Non-pigmented ciliary epithelial cell (primary cell): ENCODE measurements at regions not wholly inside any gene's neighbourhood (a gene's known extent, or its start where the extent isn't known, plus 50 kb on each side); places are given as distances from the start of the nearest gene placed in this dataset.

Source experiments
- DNase-seq: peaks from one replicate; pipeline ENCODE4 v3.0.0-alpha.2; 2010; ENCODE audit warnings: low read depth

GRCh38 chr6:66814156-66814555 is 1107.1 kb upstream of the EYS start:
- peak; percentile 23 for DNase-seq

- DNase-seq = no peak
These were observed 1101.7 kb upstream of the EYS start for GRCh38 chr6:66808771-66809170.

- no peak for DNase-seq
These were observed 1090.0 kb upstream of the EYS start for GRCh38 chr6:66796987-66797386.

DNA sequence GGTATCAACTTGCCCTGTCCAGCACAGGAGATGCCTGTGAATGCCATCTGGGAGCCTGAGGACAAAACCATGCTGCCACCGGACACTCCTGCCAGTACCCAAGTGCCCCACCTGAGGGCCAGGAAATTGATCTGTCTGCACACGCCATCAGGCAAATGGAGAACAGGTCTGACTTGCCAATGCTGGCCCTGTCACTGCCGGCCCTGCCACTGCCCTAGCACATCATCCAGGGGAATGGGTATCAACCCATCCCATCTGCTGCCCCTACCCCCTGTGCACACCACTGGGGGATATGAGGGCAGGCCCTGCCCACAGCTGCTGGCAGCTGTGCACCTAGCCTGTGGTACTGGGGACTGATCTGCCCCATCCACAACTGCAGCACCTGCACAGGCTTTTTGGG is 1081.6 kb upstream of the EYS start:
- no peak for DNase-seq

DNA sequence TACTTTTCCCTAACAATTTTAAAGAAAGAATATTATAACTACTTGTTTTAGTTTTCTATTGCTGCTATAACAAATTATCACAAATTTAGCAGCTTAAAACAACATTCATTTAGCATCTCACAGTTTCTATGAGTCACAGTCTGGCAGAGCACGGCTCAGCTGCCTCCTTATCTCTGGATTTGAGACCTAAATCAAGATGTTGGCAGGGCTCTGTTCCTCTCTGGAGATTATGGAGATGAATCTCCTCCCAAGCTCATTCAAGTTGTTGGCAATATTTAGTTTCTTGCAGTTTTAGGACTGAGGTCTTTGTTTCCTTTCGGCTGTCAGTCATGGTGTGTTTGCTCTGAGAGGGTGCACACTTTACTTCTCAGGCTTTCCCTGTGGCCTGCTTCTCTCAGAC is 1065.8 kb upstream of the EYS start:
- DNase-seq = peak; percentile 55

- no peak for DNase-seq
These were observed 1064.6 kb upstream of the EYS start for GRCh38 chr6:66771626-66772025.

- DNase-seq = no peak
These were observed 1044.6 kb upstream of the EYS start for GRCh38 chr6:66751630-66752029.

DNA sequence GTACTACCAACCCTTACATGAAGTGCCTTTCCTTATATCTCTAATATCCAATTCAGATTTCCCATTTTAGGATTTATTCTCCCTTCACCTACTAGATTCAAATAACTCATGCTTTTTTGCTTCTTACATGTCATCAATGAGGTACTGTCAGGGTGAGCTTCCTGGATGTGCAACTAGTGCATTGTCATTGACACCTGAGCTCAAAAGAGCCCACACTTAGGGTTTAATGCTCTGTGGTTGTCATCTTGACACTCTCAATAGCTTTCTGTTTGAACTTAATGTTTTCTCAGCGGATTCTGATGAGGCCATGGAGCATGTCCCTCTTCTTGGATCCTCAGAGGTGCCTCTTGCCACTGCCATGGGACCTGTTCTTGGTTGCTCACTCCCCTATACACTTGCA is 1033.3 kb upstream of the EYS start:
- no peak for DNase-seq

- peak; percentile 58 for DNase-seq
These were observed 1028.3 kb upstream of the EYS start for GRCh38 chr6:66735106-66735890.

- DNase-seq = no peak
These were observed 1024.3 kb upstream of the EYS start for GRCh38 chr6:66731310-66731709.

DNA sequence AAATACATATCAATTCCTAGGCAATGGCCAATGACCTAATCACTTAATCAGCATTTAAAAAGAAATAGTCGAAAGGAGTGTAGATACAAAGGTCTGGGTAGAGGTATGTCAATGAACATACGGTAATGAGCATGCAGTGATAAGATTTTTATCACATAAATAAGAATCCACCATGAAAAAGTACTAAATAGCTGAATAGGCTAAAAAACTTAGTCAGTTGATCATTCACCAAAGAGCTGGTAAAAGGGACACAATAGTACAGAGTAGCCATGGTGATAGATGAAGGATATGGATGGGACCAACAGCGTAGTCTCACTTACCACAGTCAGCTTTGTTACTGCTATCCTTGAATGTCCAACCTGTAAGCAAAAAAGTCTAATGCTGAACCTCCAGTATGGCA is 1018.6 kb upstream of the EYS start:
- no peak for DNase-seq

GRCh38 chr6:66717801-66718200 is 1010.8 kb upstream of the EYS start:
- DNase-seq = no peak

DNA sequence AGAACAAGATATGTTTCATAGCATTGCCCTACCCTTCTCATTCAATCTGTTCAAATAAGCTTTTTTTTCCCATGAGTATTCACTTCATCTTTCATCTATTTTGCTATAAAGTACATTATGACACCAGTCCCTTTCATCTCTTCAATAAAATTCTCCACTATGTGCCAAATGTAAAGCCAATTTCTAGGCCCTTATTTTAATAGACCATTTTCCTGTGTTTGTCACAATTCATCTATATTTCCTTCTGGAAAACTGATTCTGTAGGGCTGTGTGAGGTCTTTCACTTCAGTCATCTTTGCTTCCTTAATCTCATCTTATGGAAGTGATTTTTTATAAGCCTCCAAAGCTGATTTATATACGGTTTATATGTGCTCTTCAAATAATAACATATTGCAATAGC is 992.4 kb upstream of the EYS start:
- no peak for DNase-seq

GRCh38 chr6:66689608-66690007 is 982.6 kb upstream of the EYS start:
- no peak for DNase-seq

GRCh38 chr6:66687611-66688140 is 980.6 kb upstream of the EYS start:
- no peak for DNase-seq

DNA sequence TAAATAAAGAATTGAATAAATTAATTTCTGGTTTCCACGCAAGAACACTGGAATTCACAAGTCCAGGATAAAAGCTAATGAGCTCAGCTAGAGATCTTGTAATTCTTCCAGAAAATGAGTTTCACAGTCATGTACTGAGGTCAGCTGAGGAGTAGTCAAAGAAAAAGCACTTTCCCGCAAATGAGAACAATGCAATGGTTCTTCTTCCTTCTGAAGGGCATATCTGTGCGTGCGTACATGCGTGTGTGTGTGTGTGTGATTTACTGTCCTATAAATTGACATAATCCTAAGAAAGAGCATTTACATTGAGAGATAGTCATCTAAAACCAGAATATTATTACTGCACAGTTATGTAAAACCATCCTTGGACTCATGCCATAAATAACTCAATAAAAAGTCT is 968.9 kb upstream of the EYS start:
- DNase-seq = no peak

DNA sequence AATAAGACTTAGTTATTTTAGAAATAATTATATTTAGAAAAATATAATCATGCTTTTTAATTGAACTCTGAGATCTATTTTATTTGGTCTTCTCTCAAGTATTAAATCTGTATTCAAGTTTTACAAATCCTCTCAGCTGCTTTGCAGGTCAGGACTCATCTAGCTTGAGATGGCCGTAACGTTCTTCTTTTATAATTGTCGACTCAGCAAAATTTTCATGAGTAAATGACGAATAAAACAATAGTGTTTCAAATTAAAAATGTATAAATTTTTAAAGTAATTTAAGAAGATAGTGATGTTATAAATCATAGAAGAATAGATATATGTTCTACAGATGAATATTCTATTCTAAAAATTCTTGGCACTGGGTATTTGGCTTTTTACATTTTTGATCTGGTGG is 957.1 kb upstream of the EYS start:
- no peak for DNase-seq

DNA sequence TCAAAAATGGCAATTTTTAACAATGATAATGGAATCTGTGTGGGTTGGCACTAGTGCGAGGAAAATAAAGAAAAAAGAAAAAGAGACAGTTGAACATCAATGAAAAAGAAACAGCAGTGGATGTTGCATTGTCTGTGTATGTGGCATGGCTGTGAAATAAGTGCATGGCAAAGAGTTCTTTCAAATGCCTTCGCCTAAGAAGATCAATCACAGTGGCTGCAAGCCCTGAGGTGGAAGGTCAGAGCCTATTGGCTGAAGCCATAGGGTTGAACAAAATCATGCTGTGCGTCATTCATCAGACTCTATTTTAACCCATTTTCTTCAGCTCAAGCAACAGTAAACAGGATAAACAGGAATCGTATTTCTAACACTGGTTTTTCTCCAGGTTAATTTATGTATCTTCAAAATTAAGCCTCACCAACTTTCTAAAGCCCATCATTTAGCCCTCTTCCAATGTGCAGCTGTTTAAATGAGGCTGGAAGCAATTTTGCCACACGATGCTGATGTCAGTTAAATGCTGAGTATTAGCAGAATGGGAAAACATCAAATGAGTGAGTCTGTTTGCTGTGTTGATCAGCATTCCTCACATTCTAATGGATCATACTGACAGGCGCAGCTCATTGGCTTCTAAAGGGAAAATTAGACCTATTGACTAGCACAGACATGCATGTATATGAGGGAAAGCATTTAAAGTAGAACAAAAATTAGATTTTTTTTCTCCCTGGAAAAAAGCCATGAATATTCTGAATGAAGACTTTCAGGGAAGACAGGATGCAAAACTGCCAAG is 955.9 kb upstream of the EYS start:
- DNase-seq = no peak

GRCh38 chr6:66662196-66662595 is 955.2 kb upstream of the EYS start:
- DNase-seq = peak; percentile 24

- no peak for DNase-seq
These were observed 948.4 kb upstream of the EYS start for GRCh38 chr6:66655420-66655819.

DNA sequence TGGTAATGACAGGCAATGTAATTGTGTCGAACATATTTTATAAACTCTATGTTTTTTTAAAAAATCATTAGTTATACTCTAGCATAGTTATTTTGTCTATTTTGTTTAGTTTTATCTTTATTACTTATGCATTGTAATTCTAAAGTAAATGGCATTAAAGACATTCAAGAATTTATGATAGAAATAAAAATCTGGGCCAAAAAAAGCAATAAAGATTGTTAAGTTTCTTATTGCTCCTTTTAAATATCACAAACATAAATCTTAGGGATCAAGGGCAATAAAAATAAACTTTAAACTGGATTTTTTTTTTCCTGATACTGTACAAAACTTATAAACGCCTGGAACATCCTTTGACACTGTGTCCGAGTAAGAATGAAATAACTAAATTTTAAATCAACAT is 931.5 kb upstream of the EYS start:
- no peak for DNase-seq

GRCh38 chr6:66638099-66638498 is 931.1 kb upstream of the EYS start:
- no peak for DNase-seq

- peak; percentile 22 for DNase-seq
These were observed 921.9 kb upstream of the EYS start for GRCh38 chr6:66628917-66629316.
